ENCODE measurements at regions not wholly inside any gene's neighbourhood (a gene's known extent, or its start where the extent isn't known, plus 50 kb on each side); places are given as distances from the start of the nearest gene placed in this dataset.

DNA sequence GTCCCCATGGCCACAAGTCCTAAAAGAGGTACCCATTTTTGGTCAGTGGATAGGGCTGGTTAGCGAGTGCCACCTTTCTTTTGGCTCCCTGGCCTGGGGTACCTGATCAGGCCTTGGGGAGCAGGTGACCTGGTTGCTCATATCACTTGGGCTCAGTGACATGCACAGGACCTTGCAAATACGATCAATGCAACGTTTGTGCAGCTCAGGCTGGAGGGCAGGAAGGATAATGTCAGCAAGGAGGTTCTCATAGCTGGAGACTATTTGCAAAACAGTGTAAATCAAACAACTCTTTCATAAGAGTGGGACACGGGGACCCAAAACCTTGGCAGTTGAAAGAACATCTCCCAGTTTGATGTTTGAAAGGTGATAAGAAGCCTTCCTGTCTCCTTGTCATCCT lies 127.4 kb upstream of the CADM1 start:
- TF ChIP-seq, protein P1, sequence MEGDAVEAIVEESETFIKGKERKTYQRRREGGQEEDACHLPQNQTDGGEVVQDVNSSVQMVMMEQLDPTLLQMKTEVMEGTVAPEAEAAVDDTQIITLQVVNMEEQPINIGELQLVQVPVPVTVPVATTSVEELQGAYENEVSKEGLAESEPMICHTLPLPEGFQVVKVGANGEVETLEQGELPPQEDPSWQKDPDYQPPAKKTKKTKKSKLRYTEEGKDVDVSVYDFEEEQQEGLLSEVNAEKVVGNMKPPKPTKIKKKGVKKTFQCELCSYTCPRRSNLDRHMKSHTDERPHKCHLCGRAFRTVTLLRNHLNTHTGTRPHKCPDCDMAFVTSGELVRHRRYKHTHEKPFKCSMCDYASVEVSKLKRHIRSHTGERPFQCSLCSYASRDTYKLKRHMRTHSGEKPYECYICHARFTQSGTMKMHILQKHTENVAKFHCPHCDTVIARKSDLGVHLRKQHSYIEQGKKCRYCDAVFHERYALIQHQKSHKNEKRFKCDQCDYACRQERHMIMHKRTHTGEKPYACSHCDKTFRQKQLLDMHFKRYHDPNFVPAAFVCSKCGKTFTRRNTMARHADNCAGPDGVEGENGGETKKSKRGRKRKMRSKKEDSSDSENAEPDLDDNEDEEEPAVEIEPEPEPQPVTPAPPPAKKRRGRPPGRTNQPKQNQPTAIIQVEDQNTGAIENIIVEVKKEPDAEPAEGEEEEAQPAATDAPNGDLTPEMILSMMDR (IDR thresholded peaks at IDR 0.05; ENCODE audit: poor library complexity, severe bottlenecking) = no peak
- TF ChIP-seq MXI1 (conservative IDR thresholded peaks at IDR 0.05; ENCODE audit: poor library complexity, severe bottlenecking) (no peak), EZH2 (IDR thresholded peaks at IDR 0.05; ENCODE audit: borderline replicate concordance, insufficient read depth, low read length, poor library complexity, severe bottlenecking) (no peak)

Data from neural cell (in vitro differentiated cells).